MG63 (cell line): ENCODE measurements at regions not wholly inside any gene's neighbourhood (a gene's known extent, or its start where the extent isn't known, plus 50 kb on each side); places are given as distances from the start of the nearest gene placed in this dataset.
"Not testable (repeated sequence)": the region's sequence is repeated elsewhere in the genome, so short reads cannot be mapped to it uniquely, and the experiment has no call there.

Source experiments
- DNase-seq: peaks from one replicate; pipeline ENCODE4 v3.0.0-alpha.2; 2020
- H3K27me3 ChIP-seq: fragments of 250-450 bp; sonication (Bioruptor Pico); 2 replicates; pipeline ENCODE4 v1.5.1; 2020; ENCODE audit warnings: mild to moderate bottlenecking, moderate library complexity
- H3K36me3 ChIP-seq: fragments of 250-450 bp; sonication (Bioruptor Pico); 2 replicates; pipeline ENCODE4 v1.5.1; 2020; ENCODE audit warnings: mild to moderate bottlenecking, moderate library complexity
- H3K4me3 ChIP-seq: fragments of 250-450 bp; sonication (Bioruptor Pico); 2 replicates; pipeline ENCODE4 v1.5.1; 2020; ENCODE audit warnings: mild to moderate bottlenecking, moderate library complexity
- H3K9me3 ChIP-seq: fragments of 250-450 bp; sonication (Bioruptor Pico); 2 replicates; pipeline ENCODE4 v1.5.1; 2020; ENCODE audit warnings: mild to moderate bottlenecking, moderate library complexity

- no peaks in the 10 kb centered on the region for H3K9me3 ChIP-seq
- no peak for DNase-seq
These were observed 320.2 kb upstream of the USP15 start for GRCh38 chr12:61939977-61940376.

GRCh38 chr12:61956545-61956944 lies 303.7 kb upstream of the USP15 start:
- no peaks in the 10 kb centered on the region for H3K27me3 ChIP-seq
- no peaks in the 10 kb centered on the region for H3K36me3 ChIP-seq
- H3K4me3 ChIP-seq, result no peak overlapping the region
- no peak for DNase-seq
- H3K9me3 ChIP-seq, result no peaks in the 10 kb centered on the region

More at GRCh38 chr12:61939977-61940376, 320.2 kb upstream of the USP15 start:
- H3K4me3 ChIP-seq, result no peak overlapping the region
- no peaks in the 10 kb centered on the region for H3K36me3 ChIP-seq
- H3K27me3 ChIP-seq, result no peaks in the 10 kb centered on the region

DNA sequence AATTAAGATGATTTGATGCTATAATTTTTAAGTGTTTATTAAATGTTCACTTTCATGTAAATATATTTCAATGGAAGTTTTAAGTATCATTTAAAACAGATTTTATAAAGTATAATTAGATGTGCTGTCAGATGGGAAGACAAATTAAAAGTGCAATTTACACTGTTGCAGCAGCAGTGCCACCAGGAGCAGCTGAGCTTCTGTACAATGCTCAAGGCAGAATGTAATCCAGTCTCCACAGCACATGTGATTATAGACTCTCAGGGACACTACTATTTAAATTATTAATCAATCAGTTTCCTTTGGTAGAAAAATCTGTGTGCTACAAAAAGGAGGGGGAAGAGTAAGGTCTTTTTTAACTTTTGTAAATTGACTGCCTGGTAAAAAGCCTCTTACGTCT lies 285.7 kb upstream of the USP15 start:
- Histone ChIP-seq H3K27me3 (no peaks in the 10 kb centered on the region), H3K9me3 (no peaks in the 10 kb centered on the region), H3K4me3 (no peak overlapping the region), H3K36me3 (no peaks in the 10 kb centered on the region)
- DNase-seq, result no peak

DNA sequence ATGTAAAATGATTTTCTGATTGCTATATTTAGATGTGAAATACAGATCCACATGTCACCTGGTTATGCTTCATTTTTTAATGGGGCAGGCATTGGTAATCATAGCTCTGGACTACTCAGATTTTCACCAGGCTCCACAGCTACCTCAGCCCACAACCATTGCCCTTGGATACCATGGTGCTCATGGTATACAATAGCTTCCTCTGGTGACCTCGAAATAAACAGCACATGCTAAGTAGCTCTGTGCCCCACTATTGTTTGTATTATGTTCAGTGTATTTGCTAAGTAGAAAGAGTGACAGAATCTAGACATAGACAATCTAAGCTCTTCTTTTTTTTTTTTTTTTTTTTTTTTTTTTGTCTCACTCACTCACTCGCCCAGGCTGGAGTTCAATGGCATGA lies 274.4 kb upstream of the USP15 start:
- Histone ChIP-seq H3K4me3 (no peak overlapping the region), H3K36me3 (no peaks in the 10 kb centered on the region), H3K9me3 (no peaks in the 10 kb centered on the region), H3K27me3 (no peaks in the 10 kb centered on the region)
- no peak for DNase-seq

DNA sequence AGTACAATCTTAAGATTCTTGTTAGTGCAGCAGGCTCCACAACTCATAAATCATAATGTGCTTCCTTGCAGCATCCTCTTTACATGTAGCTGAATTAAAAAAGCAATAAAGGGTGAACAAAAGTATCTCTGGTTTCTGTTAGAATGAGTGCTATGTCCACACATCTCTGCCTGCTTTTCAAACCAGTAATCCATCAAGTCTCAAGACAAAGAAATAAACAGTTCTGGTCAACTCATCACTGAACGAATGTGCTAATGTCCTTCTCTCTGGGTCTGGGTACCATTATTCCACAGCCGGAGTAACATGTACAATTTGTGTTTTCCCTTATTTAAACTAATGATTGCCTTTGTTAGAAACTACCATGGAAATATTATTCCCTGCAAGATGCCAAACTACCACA lies 273.0 kb upstream of the USP15 start:
- no peaks in the 10 kb centered on the region for H3K36me3 ChIP-seq

GRCh38 chr12:61991661-61992060 lies 268.5 kb upstream of the USP15 start:
- Histone ChIP-seq H3K9me3 (no peaks in the 10 kb centered on the region), H3K27me3 (no peaks in the 10 kb centered on the region), H3K4me3 (no peak overlapping the region), H3K36me3 (no peaks in the 10 kb centered on the region)
- no peak for DNase-seq

More for the DNA sequence above, 273.0 kb upstream of the USP15 start:
- H3K27me3 ChIP-seq, result no peaks in the 10 kb centered on the region
- H3K9me3 ChIP-seq, result no peaks in the 10 kb centered on the region
- DNase-seq, result no peak
- H3K4me3 ChIP-seq, result no peak overlapping the region

DNA sequence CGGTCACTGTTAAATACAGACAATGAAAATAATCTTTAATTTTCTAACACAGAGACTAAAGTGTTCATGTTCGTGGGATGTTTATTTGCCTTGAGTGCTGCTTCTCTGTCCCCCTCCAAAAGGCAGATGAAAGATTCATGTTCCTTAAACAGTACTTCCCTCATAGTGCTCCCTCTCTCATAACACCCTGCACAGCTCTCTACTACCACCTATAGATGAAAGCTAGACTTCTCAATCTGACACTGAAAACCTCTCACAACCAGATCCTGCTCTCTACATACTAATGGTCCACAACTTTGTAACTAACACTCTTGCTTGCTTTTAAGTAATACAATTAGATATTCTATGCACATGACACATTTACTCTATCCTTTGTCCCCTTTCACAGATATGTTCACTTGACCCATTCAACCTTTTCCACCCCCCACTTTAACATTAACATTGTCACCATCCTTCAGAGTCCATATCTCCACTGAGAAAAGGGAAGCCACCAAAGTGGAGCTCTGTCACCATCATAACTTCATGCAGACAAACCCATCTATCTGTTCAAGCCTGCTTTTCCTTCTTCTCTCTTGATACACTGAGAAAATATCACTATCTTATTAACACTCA lies 266.4 kb upstream of the USP15 start:
- no peak for DNase-seq
- H3K27me3 ChIP-seq, result no peaks in the 10 kb centered on the region
- no peak overlapping the region for H3K4me3 ChIP-seq
- H3K9me3 ChIP-seq, result no peaks in the 10 kb centered on the region
- no peaks in the 10 kb centered on the region for H3K36me3 ChIP-seq

- Histone ChIP-seq H3K4me3 (no peak overlapping the region), H3K36me3 (no peaks in the 10 kb centered on the region), H3K9me3 (no peaks in the 10 kb centered on the region), H3K27me3 (no peaks in the 10 kb centered on the region)
- DNase-seq, result no peak
These were observed 263.5 kb upstream of the USP15 start for GRCh38 chr12:61996717-61997116.

DNA sequence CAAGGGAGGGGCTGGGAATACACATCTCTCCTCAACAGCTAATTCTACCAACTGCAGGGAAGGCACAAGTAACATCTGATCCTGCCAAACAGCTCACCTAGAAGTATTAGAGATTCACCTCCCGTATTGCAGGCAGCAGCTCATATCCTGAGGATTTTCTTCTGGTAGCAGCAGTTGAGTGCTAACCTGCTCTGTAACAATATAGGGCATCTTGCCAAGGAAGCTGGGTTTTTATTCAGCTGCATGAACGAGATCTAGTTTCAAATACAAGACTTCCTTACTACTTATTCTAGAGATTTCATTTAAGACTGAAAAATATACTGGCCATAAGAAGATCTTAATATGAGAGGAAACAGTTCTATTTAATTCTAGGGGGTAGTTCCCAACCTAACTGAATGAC lies 261.4 kb upstream of the USP15 start:
- H3K36me3 ChIP-seq, result no peaks in the 10 kb centered on the region
- DNase-seq, result no peak
- no peaks in the 10 kb centered on the region for H3K9me3 ChIP-seq
- H3K4me3 ChIP-seq, result no peak overlapping the region
- H3K27me3 ChIP-seq, result no peaks in the 10 kb centered on the region

DNA sequence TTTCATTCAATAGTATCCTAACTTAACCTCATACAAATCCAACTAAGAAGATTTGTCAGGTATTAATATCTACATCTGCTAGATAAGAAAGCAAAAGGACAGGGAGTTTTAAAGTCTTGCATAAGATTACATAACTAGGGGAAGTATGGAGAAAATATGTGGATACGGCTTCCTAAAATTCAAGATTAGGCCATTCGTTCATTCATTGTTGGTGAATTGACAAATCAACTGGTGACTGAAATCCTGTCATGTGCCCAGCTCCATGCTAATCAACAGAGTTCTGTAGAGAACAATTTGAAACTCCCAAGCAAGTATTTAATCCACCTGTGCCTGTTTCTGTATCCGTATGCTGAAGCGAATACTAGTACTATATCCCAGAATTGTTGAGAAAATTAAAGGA lies 260.9 kb upstream of the USP15 start:
- H3K27me3 ChIP-seq, result no peaks in the 10 kb centered on the region
- H3K4me3 ChIP-seq, result no peak overlapping the region
- H3K36me3 ChIP-seq, result no peaks in the 10 kb centered on the region
- no peak for DNase-seq
- H3K9me3 ChIP-seq, result no peaks in the 10 kb centered on the region

DNA sequence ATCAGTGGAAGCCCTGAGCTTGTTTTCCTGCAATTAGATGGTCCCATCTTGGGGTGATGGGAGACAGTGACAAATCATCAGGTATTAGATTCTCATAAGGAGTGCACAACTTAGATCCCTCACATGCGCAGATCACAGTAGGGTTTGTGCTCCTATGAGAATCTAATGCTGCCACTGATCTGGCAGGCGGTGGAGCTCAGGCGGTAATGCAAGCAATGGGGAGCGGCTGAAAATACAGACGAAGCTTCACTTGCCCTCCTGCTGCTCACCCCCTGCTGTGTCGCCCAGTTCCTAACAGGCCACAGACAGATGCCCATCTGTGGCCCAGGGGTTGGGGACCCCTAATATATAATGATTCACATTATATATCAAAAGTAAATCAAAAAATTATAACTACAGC lies 258.8 kb upstream of the USP15 start:
- H3K27me3 ChIP-seq, result no peaks in the 10 kb centered on the region
- no peaks in the 10 kb centered on the region for H3K9me3 ChIP-seq
- H3K4me3 ChIP-seq, result no peak overlapping the region
- DNase-seq, result no peak
- no peaks in the 10 kb centered on the region for H3K36me3 ChIP-seq

DNA sequence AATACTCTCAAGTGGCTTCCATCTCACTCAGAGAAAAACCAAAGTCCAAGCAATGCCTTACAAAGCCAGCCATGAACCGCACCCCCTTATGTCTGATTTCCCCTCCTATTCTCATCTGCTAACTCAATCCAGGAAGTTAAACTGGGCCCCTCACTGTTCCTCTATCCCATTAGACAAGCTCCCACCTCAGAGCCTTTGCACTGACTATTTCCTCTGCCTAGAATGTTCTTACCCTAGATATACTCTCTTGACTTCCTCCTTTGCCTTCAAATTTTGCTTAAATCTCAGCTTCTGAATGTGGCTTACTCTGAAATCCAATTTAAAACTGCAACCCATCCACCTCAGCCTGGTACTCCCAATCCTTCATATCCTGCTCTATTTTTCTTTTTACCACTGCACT lies 257.0 kb upstream of the USP15 start:
- H3K36me3 ChIP-seq, result no peaks in the 10 kb centered on the region
- no peaks in the 10 kb centered on the region for H3K27me3 ChIP-seq
- H3K9me3 ChIP-seq, result no peaks in the 10 kb centered on the region
- DNase-seq, result no peak
- H3K4me3 ChIP-seq, result no peak overlapping the region

GRCh38 chr12:62003701-62004100 lies 256.5 kb upstream of the USP15 start:
- DNase-seq, result no peak
- Histone ChIP-seq H3K27me3 (no peaks in the 10 kb centered on the region), H3K9me3 (no peaks in the 10 kb centered on the region), H3K4me3 (no peak overlapping the region), H3K36me3 (no peaks in the 10 kb centered on the region)

DNA sequence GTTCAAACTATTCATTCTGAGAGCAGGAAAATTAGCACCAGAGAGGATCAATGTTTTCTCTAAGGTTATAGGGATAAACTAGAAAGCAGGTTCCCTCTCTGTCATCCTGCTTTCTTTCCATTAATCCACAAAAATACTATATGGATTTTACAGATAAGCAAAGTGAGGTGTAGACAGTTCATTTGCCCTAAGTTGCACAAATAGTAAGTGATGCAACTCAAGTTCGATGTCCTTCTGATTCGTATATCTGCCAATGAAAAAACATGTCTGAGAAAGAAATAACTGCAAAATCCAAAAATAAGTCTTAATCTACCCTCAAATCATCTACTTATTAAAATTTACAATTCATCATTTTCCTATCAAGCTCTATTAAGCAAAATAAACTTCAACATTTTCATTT lies 254.6 kb upstream of the USP15 start:
- H3K36me3 ChIP-seq, result no peaks in the 10 kb centered on the region
- H3K4me3 ChIP-seq, result no peak overlapping the region
- DNase-seq, result no peak
- no peaks in the 10 kb centered on the region for H3K27me3 ChIP-seq
- H3K9me3 ChIP-seq, result no peaks in the 10 kb centered on the region

DNA sequence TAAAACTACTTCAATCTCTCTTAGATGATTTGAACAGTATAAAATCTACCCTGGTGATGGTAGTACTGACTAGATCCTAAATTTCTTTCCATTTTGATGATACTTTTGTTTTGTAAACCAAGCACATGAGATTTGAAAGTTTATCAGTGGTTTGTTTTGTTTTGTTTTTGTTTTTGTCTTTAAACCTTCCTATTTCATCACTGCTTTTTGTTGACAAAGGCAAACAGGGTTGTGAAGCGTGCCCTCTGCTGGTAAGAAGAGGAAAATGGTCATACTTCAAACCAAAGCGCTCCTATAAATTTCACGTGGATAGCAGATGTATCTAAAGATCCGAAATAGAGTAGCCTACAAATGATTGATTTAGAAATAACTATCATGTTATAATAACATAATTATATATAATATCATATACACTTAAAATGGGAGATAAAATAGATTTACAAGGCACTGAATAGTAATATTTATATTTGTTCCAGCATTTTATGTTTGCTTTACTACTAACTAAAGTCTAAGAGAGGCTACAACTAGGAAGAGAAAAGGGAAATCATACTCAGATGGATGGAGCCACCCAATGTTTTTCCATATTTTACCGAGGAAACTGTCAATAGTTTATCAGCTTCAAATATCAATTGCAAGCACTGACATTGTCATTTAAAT lies 254.0 kb upstream of the USP15 start:
- no peaks in the 10 kb centered on the region for H3K9me3 ChIP-seq
- no peaks in the 10 kb centered on the region for H3K27me3 ChIP-seq
- DNase-seq, result no peak
- no peaks in the 10 kb centered on the region for H3K36me3 ChIP-seq
- H3K4me3 ChIP-seq, result no peak overlapping the region

GRCh38 chr12:62008703-62009102 lies 251.5 kb upstream of the USP15 start:
- DNase-seq, result no peak
- no peaks in the 10 kb centered on the region for H3K9me3 ChIP-seq

GRCh38 chr12:62009445-62009844 lies 250.8 kb upstream of the USP15 start:
- no peaks in the 10 kb centered on the region for H3K27me3 ChIP-seq
- no peak overlapping the region for H3K4me3 ChIP-seq
- H3K36me3 ChIP-seq, result no peaks in the 10 kb centered on the region
- DNase-seq, result no peak
- no peaks in the 10 kb centered on the region for H3K9me3 ChIP-seq

More at GRCh38 chr12:62008703-62009102, 251.5 kb upstream of the USP15 start:
- H3K36me3 ChIP-seq, result no peaks in the 10 kb centered on the region
- H3K4me3 ChIP-seq, result no peak overlapping the region
- H3K27me3 ChIP-seq, result no peaks in the 10 kb centered on the region

- not testable (repeated sequence) for H3K36me3 ChIP-seq, DNase-seq, H3K4me3 ChIP-seq, H3K27me3 ChIP-seq, H3K9me3 ChIP-seq
These were observed 249.8 kb upstream of the USP15 start for GRCh38 chr12:62010331-62010906.
